H1 (cell line): ENCODE measurements at regions not wholly inside any gene's neighbourhood (a gene's known extent, or its start where the extent isn't known, plus 50 kb on each side); places are given as distances from the start of the nearest gene placed in this dataset.

ENCODE experiments used
- CTCF ChIA-PET: fragments of 300-600 bp; sonication (Branson Sonifier 250); formaldehyde crosslinking; loops from one replicate; lab custom pipeline; 2021; ENCODE audit not compliant: partially characterized antibody; lab: Charles Lee
- POLR2A ChIA-PET: fragments of 300-600 bp; sonication (Branson Sonifier 250); formaldehyde crosslinking; loops from one replicate; lab custom pipeline; 2021; ENCODE audit warnings: inconsistent platforms; ENCODE audit not compliant: partially characterized antibody; lab: Charles Lee
- DNase-seq, 2 experiments: peaks; one replicate each; pipeline versions ENCODE4 v3.0.0 to v3.0.0-alpha.2; 2010 to 2022; ENCODE audit warnings: low spot score in 2 of 2, low read depth in 1 of 2, mixed read lengths in 1 of 2
- FAIRE-seq: peaks from 2 replicates; lab custom pipeline; 2011; peaks lifted over from hg19 to GRCh38; lab: Jason Lieb, UNC
- H2AFZ ChIP-seq: 2 replicates; pipeline ENCODE4 v1.8.1; 2012; ENCODE audit warnings: low read length, inconsistent platforms
- H2AK5ac ChIP-seq: 2 replicates; pipeline ENCODE4 v1.6.1; 2013; ENCODE audit warnings: low read depth, low read length
- H2BK120ac ChIP-seq: replicated peaks from 2 replicates; pipeline ENCODE3; 2013; ENCODE audit warnings: low read depth, low read length, inconsistent platforms
- H2BK12ac ChIP-seq: 2 replicates; pipeline ENCODE4 v1.6.1; 2013; ENCODE audit warnings: low read depth, low read length
- H2BK15ac ChIP-seq: 2 replicates; pipeline ENCODE4 v1.6.1; 2013; ENCODE audit warnings: low read length
- H2BK20ac ChIP-seq: 2 replicates; pipeline ENCODE4 v1.6.1; 2013; ENCODE audit warnings: low read length
- H2BK5ac ChIP-seq: 2 replicates; pipeline ENCODE4 v1.6.1; 2013; ENCODE audit warnings: low read depth, low read length
- H3K14ac ChIP-seq: 2 replicates; pipeline ENCODE4 v1.6.1; 2013; ENCODE audit warnings: inconsistent platforms; ENCODE audit not compliant: insufficient read length
- H3K18ac ChIP-seq: 2 replicates; pipeline ENCODE4 v1.6.1; 2013; ENCODE audit warnings: low read length; ENCODE audit errors: extremely low read depth
- H3K23ac ChIP-seq: 2 replicates; pipeline ENCODE4 v1.6.1; 2013; ENCODE audit warnings: inconsistent platforms; ENCODE audit not compliant: insufficient read length
- H3K23me2 ChIP-seq: 2 replicates; pipeline ENCODE4 v1.6.1; 2013; ENCODE audit warnings: low read depth, low read length
- H3K27ac ChIP-seq: 2 replicates; pipeline ENCODE4 v1.6.1; 2011; ENCODE audit warnings: low read depth, low read length, inconsistent platforms
- H3K27me3 ChIP-seq, 4 experiments: replicated peaks in 1 of 4; 1 replicate in 1 of 4; 2 replicates in 3 of 4; pipeline versions ENCODE4 v1.6.1 to v1.8.1; 2011 to 2013; ENCODE audit warnings: low read length in 3 of 4, mild to moderate bottlenecking in 3 of 4, inconsistent platforms in 2 of 4, mixed read lengths in 2 of 4, moderate library complexity in 1 of 4; ENCODE audit not compliant: control insufficient read depth in 3 of 4, insufficient read depth in 3 of 4; ENCODE audit errors: extremely low read depth in 1 of 4
- H3K36me3 ChIP-seq, 4 experiments: 2 replicates each; pipeline versions ENCODE4 v1.6.1 to v1.8.1; 2011 to 2013; ENCODE audit warnings: mild to moderate bottlenecking in 4 of 4, low read length in 3 of 4, moderate library complexity in 2 of 4, control low read depth in 1 of 4, inconsistent platforms in 1 of 4; ENCODE audit not compliant: insufficient read depth in 4 of 4, control insufficient read depth in 2 of 4
- H3K4ac ChIP-seq: replicated peaks from 2 replicates; pipeline ENCODE3; 2013; ENCODE audit warnings: low read length, low read depth, mixed read lengths, inconsistent platforms; ENCODE audit not compliant: insufficient read length
- H3K4me1 ChIP-seq, 4 experiments: replicated peaks in 1 of 4; 1 replicate in 1 of 4; 2 replicates in 3 of 4; pipeline versions ENCODE4 v1.6.1 to v1.8.1; 2011 to 2013; ENCODE audit warnings: low read length in 3 of 4, inconsistent platforms in 2 of 4, mixed read lengths in 1 of 4; ENCODE audit not compliant: insufficient read depth in 4 of 4, control insufficient read depth in 3 of 4
- H3K4me2 ChIP-seq, 2 experiments: 2 replicates each; pipeline versions ENCODE4 v1.6.1 to v1.8.1; 2011 to 2013; ENCODE audit warnings: low read depth in 2 of 2, low read length in 2 of 2, control low read depth in 1 of 2, inconsistent platforms in 1 of 2, mild to moderate bottlenecking in 1 of 2; ENCODE audit not compliant: insufficient read depth in 1 of 2
- H3K4me3 ChIP-seq, 4 experiments: fragments of 200-600, 300-600 bp in 1 of 4; sonication (generic), shearing (Covaris generic), sonication (Bioruptor Twin) in 1 of 4; 2 replicates each; pipeline versions ENCODE4 v1.5.1 to v1.8.1; 2011 to 2016; ENCODE audit warnings: low read length in 4 of 4, low read depth in 3 of 4, control low read depth in 2 of 4, inconsistent platforms in 2 of 4, mild to moderate bottlenecking in 2 of 4, mixed read lengths in 1 of 4, moderate library complexity in 1 of 4; ENCODE audit not compliant: insufficient read depth in 2 of 4; ENCODE audit errors: extremely low read depth in 1 of 4
- H3K56ac ChIP-seq: replicated peaks from 2 replicates; pipeline ENCODE3; 2013; ENCODE audit warnings: low read depth, mild to moderate bottlenecking, mixed read lengths, low read length, inconsistent platforms; ENCODE audit not compliant: insufficient read length
- H3K79me1 ChIP-seq: 2 replicates; pipeline ENCODE4 v1.6.1; 2013; ENCODE audit warnings: low read depth, low read length, control low read depth
- H3K79me2 ChIP-seq, 2 experiments: 2 replicates each; pipeline versions ENCODE4 v1.6.1 to v1.8.1; 2012 to 2013; ENCODE audit warnings: low read length in 2 of 2, mild to moderate bottlenecking in 2 of 2, inconsistent platforms in 1 of 2; ENCODE audit not compliant: insufficient read depth in 2 of 2, control insufficient read depth in 1 of 2
- H3K9ac ChIP-seq, 4 experiments: replicated peaks in 1 of 4; 1 replicate in 1 of 4; 2 replicates in 3 of 4; pipeline versions ENCODE4 v1.6.1 to v1.8.1; 2011 to 2013; ENCODE audit warnings: low read depth in 3 of 4, low read length in 3 of 4, control low read depth in 2 of 4, mild to moderate bottlenecking in 2 of 4, moderate library complexity in 2 of 4, inconsistent platforms in 1 of 4; ENCODE audit errors: extremely low read depth in 1 of 4
- H3K9me3 ChIP-seq, 2 experiments: 2 replicates each; pipeline versions ENCODE4 v1.6.1 to v1.8.1; 2012 to 2013; ENCODE audit warnings: mild to moderate bottlenecking in 2 of 2, moderate library complexity in 2 of 2, control low read depth in 1 of 2, inconsistent platforms in 1 of 2, low read depth in 1 of 2, low read length in 1 of 2, mixed read lengths in 1 of 2; ENCODE audit not compliant: insufficient read depth in 2 of 2
- H4K20me1 ChIP-seq, 2 experiments: replicated peaks in 1 of 2; 2 replicates each; pipeline versions ENCODE3 to v1.8.1; 2011 to 2013; ENCODE audit warnings: inconsistent platforms in 2 of 2, low read length in 2 of 2, mild to moderate bottlenecking in 1 of 2; ENCODE audit not compliant: insufficient read depth in 2 of 2, control insufficient read depth in 1 of 2
- H4K5ac ChIP-seq: 2 replicates; pipeline ENCODE4 v1.6.1; 2013; ENCODE audit warnings: low read length, low read depth, mixed read lengths, inconsistent platforms; ENCODE audit not compliant: insufficient read length
- H4K8ac ChIP-seq: 2 replicates; pipeline ENCODE4 v1.8.0; 2013; ENCODE audit warnings: mild to moderate bottlenecking, moderate library complexity, low read length, inconsistent platforms; ENCODE audit not compliant: insufficient read depth; ENCODE audit errors: extremely low read depth
- H4K91ac ChIP-seq: replicated peaks from 2 replicates; pipeline ENCODE3; 2013; ENCODE audit warnings: low read length, mixed read lengths, inconsistent platforms; ENCODE audit not compliant: insufficient read length
- ATF3 ChIP-seq: IDR thresholded peaks from 2 replicates; pipeline ENCODE4 v1.6.1; 2011; ENCODE audit warnings: low read depth, mild to moderate bottlenecking, low read length; ENCODE audit not compliant: insufficient read depth
- BACH1 ChIP-seq: IDR thresholded peaks from 2 replicates; pipeline ENCODE4 v1.6.1; 2012; ENCODE audit warnings: low read length, improper control_type of control experiment
- BCL11A ChIP-seq, 2 experiments: IDR thresholded peaks; one replicate each; pipeline ENCODE4 v1.6.1; 2011; ENCODE audit warnings: low read depth in 2 of 2, low read length in 2 of 2, mild to moderate bottlenecking in 2 of 2
- CEBPB ChIP-seq: IDR thresholded peaks from 2 replicates; pipeline ENCODE4 v1.6.1; 2012; ENCODE audit warnings: low read depth, low read length
- KDM4A ChIP-seq: IDR thresholded peaks from one replicate; pipeline ENCODE4 v1.7.1; 2012; ENCODE audit warnings: low read depth, mild to moderate bottlenecking, moderate library complexity, low read length, inconsistent platforms; ENCODE audit not compliant: severe bottlenecking
- POLR2AphosphoS5 ChIP-seq: IDR thresholded peaks from 2 replicates; pipeline ENCODE4 v1.6.1; 2011; ENCODE audit warnings: low read depth, low read length
- RAD21 ChIP-seq, 2 experiments: IDR thresholded peaks in 1 of 2; conservative IDR thresholded peaks in 1 of 2; 2 replicates each; pipeline ENCODE4 v1.6.1; 2011; ENCODE audit warnings: low read depth in 2 of 2, low read length in 2 of 2, improper control_type of control experiment in 1 of 2, inconsistent platforms in 1 of 2, mild to moderate bottlenecking in 1 of 2, moderate library complexity in 1 of 2
- SIN3A ChIP-seq, 2 experiments: IDR thresholded peaks in 1 of 2; conservative IDR thresholded peaks in 1 of 2; 2 replicates each; pipeline ENCODE4 v1.6.1; 2011 to 2012; ENCODE audit warnings: low read length in 2 of 2, improper control_type of control experiment in 1 of 2, low read depth in 1 of 2, mild to moderate bottlenecking in 1 of 2
- SIRT6 ChIP-seq: IDR thresholded peaks from one replicate; pipeline ENCODE4 v1.7.1; 2012; ENCODE audit warnings: low read length, inconsistent platforms
- SIX5 ChIP-seq: IDR thresholded peaks from 2 replicates; pipeline ENCODE4 v1.6.1; 2011; ENCODE audit warnings: mild to moderate bottlenecking, low read depth, low read length
- WGBS, 2 experiments: shearing (Covaris generic) in 1 of 2; methylation state at CpG; one replicate each; pipeline versions ENCODE4 v1.1.6 to v1.1.7; 2013 to 2015; ENCODE audit warnings: low lambda C conversion rate in 2 of 2, mixed read lengths in 2 of 2, inconsistent platforms in 1 of 2, low coverage in 1 of 2, missing lambda C conversion rate in 1 of 2; ENCODE audit not compliant: insufficient replicate concordance in 2 of 2, insufficient coverage in 1 of 2, insufficient read length in 1 of 2; ENCODE audit errors: extremely low coverage in 1 of 2, missing lambda C conversion rate in 1 of 2; 5-methylcytosine and 5-hydroxymethylcytosine counted together

GRCh38 chr7:142595816-142596516 is 153.3 kb upstream of the PRSS1 start:
- Histone ChIP-seq H3K4me2 (no peak overlapping the region), H2BK5ac (no peak overlapping the region), H3K23me2 (no peaks in the 10 kb centered on the region), H3K4me3 (no peak overlapping the region), H4K91ac (no peak overlapping the region), H4K5ac (no peak overlapping the region), H4K20me1 (no peaks in the 10 kb centered on the region), H3K36me3 (no peaks in the 10 kb centered on the region), H2AFZ (no peak overlapping the region), H3K4ac (no peak overlapping the region), H3K18ac (no peak overlapping the region), H2BK12ac (no peak overlapping the region), H3K27me3 (no peaks in the 10 kb centered on the region), H3K79me1 (no peaks in the 10 kb centered on the region), H3K79me2 (no peaks in the 10 kb centered on the region), H2BK120ac (no peak overlapping the region), H2AK5ac (no peak overlapping the region), H3K23ac (no peak overlapping the region), H3K9ac (no peak overlapping the region), H2BK20ac (no peak overlapping the region), H3K4me1 (no peaks in the 10 kb centered on the region), H3K27ac (no peak overlapping the region), H3K9me3 (no peaks in the 10 kb centered on the region), H4K8ac (no peak overlapping the region), H2BK15ac (no peak overlapping the region), H3K56ac (no peak overlapping the region), H3K14ac (no peak overlapping the region)
- 78% methylated on average over 4 of the region's 4 CpGs; no CpG with 5 or more reads in 1 of the 2 experiments for WGBS, 2 experiments
- no peak for DNase-seq
- POLR2A ChIA-PET = no interaction called here
- no peak for FAIRE-seq
- CTCF ChIA-PET = interaction anchor here (0.8 to 3.8 kb wide), 11 partner anchors 8 to 193 kb away, joined by 3 to 39 read pairs (median 5); no protein-coding TSS in a partner anchor
- TF ChIP-seq SIRT6 (no peak), BCL11A (IDR thresholded peaks at IDR 0.05; ENCODE audit: low read depth in 2 of 2, low read length in 2 of 2) (no peak), CEBPB (no peak), ATF3 (no peak), KDM4A (no peak), BACH1 (no peak), RAD21 (IDR thresholded peaks at IDR 0.05 in 1 of 2, conservative IDR thresholded peaks at IDR 0.05 in 1 of 2; ENCODE audit: low read depth in 2 of 2, low read length in 2 of 2) (no peak), SIN3A (conservative IDR thresholded peaks at IDR 0.05 in 1 of 2, IDR thresholded peaks at IDR 0.05 in 1 of 2; ENCODE audit: low read depth in 1 of 2, low read length in 2 of 2) (no peak), SIX5 (no peak), POLR2AphosphoS5 (no peak)
